PC-9 (cell line): ENCODE measurements at regions not wholly inside any gene's neighbourhood (a gene's known extent, or its start where the extent isn't known, plus 50 kb on each side); places are given as distances from the start of the nearest gene placed in this dataset.
"Not testable (repeated sequence)": the region's sequence is repeated elsewhere in the genome, so short reads cannot be mapped to it uniquely, and the experiment has no call there.

Experiments
- BruUV-seq: library from RNA; stranded (reverse); fragments of 400-500 nt; replicated peaks from 2 replicates; lab custom pipeline; 2021; lab: Mats Ljungman, UMichigan
- CTCF ChIA-PET: fragments of 300-600 bp; sonication (Branson Sonifier 250); formaldehyde crosslinking; loops from one replicate; lab custom pipeline; 2022; ENCODE audit warnings: antibody characterized with exemption; lab: Charles Lee
- POLR2A ChIA-PET: fragments of 300-600 bp; sonication (Branson Sonifier 250); formaldehyde crosslinking; loops from one replicate; lab custom pipeline; 2022; ENCODE audit warnings: antibody characterized with exemption; ENCODE audit not compliant: unreplicated experiment; lab: Charles Lee
- DNase-seq, 2 experiments: peaks; one replicate each; pipeline versions ENCODE4 v3.0.0 to v3.0.0-alpha.2; 2015 to 2022; ENCODE audit warnings: mixed read lengths in 1 of 2
- H2AFZ ChIP-seq: fragments of 200-600 bp; sonication (generic); 2 replicates; pipeline ENCODE4 v1.8.1; 2017; ENCODE audit warnings: antibody characterized with exemption
- H3F3A ChIP-seq: fragments of 200-600 bp; sonication (generic); 2 replicates; pipeline ENCODE4 v1.8.1; 2017; ENCODE audit warnings: antibody characterized with exemption, mild to moderate bottlenecking, low read depth; ENCODE audit not compliant: insufficient read depth
- H3K27ac ChIP-seq: fragments of 200-600 bp; sonication (generic); 2 replicates; pipeline ENCODE4 v1.6.1; 2016; ENCODE audit warnings: mixed run types
- H3K27me3 ChIP-seq: fragments of 200-600 bp; sonication (generic); 2 replicates; pipeline ENCODE4 v1.6.1; 2016; ENCODE audit warnings: low read depth, mixed run types; ENCODE audit not compliant: insufficient read depth
- H3K36me3 ChIP-seq: fragments of 200-600 bp; sonication (generic); 2 replicates; pipeline ENCODE4 v1.6.1; 2016; ENCODE audit warnings: low read depth, mixed run types
- H3K4me1 ChIP-seq: fragments of 200-600 bp; sonication (generic); replicated peaks from 2 replicates; pipeline ENCODE4 v1.6.1; 2016; ENCODE audit warnings: mixed run types; ENCODE audit not compliant: insufficient read depth
- H3K4me2 ChIP-seq: fragments of 200-600 bp; sonication (generic); 2 replicates; pipeline ENCODE4 v1.6.1; 2017; ENCODE audit warnings: mixed run types
- H3K4me3 ChIP-seq: fragments of 200-600 bp; sonication (generic); 2 replicates; pipeline ENCODE4 v1.6.1; 2016; ENCODE audit warnings: mixed run types
- H3K79me2 ChIP-seq: fragments of 200-600 bp; sonication (generic); 2 replicates; pipeline ENCODE4 v1.6.1; 2017; ENCODE audit warnings: low read depth, mixed run types
- H3K9me2 ChIP-seq: fragments of 200-600 bp; sonication (generic); 2 replicates; pipeline ENCODE4 v1.8.1; 2017; ENCODE audit warnings: mild to moderate bottlenecking; ENCODE audit not compliant: insufficient read depth
- H3K9me3 ChIP-seq: fragments of 200-600 bp; sonication (generic); 2 replicates; pipeline ENCODE4 v1.8.1; 2016; ENCODE audit warnings: low read depth; ENCODE audit not compliant: insufficient read depth
- H4K20me1 ChIP-seq: fragments of 200-600 bp; sonication (generic); 2 replicates; pipeline ENCODE4 v1.8.1; 2017; ENCODE audit not compliant: insufficient read depth
- CTCF ChIP-seq: fragments of 200-600 bp; sonication (generic); conservative IDR thresholded peaks from 2 replicates; pipeline ENCODE4 v1.6.1; 2017; ENCODE audit warnings: mixed run types, antibody characterized with exemption, mild to moderate bottlenecking, moderate library complexity
- EZH2 ChIP-seq: fragments of 200-600 bp; sonication (generic); IDR thresholded peaks from 2 replicates; pipeline ENCODE4 v1.8.0; 2017; ENCODE audit warnings: antibody characterized with exemption, low read depth
- intact Hi-C: fragments of 100-400 bp; cut with micrococcal nuclease; formaldehyde crosslinking; loops from one replicate; pipeline ENCODE4 v1.10.0; 2022; ENCODE audit not compliant: unreplicated experiment

- no peak for DNase-seq
- CTCF ChIA-PET: no interaction called here
- peaks cover under 1% of the 10 kb centered on the region; the same call in 1 of the 2 replicates for H3F3A ChIP-seq
- no peaks in the 10 kb centered on the region for H3K79me2 ChIP-seq
- no peak overlapping the region for H3K4me2 ChIP-seq
- H3K36me3 ChIP-seq: no peaks in the 10 kb centered on the region
- no peaks in the 10 kb centered on the region for H3K9me3 ChIP-seq
- H2AFZ ChIP-seq: no peak overlapping the region
- TF ChIP-seq CTCF: no peak
- TF ChIP-seq EZH2: no peak
- no peaks in the 10 kb centered on the region for H3K9me2 ChIP-seq
- POLR2A ChIA-PET: no interaction called here
- H3K27me3 ChIP-seq: no peaks in the 10 kb centered on the region
- no peak overlapping the region for H3K27ac ChIP-seq
- H4K20me1 ChIP-seq: no peaks in the 10 kb centered on the region
- intact Hi-C loops: no loop called here
- no peak overlapping the region for H3K4me3 ChIP-seq
- no TSS peak for BruUV-seq
- H3K4me1 ChIP-seq: peaks cover 1% of the 10 kb centered on the region
These were observed 218.8 kb upstream of the HES1 start for GRCh38 chr3:193917158-193917557.

GRCh38 chr3:193921465-193921864 is 214.5 kb upstream of the HES1 start:
- Histone ChIP-seq H3K79me2 (no peaks in the 10 kb centered on the region), H3K27me3 (no peaks in the 10 kb centered on the region), H3F3A (no peaks in the 10 kb centered on the region), H3K4me1 (no peaks in the 10 kb centered on the region), H3K4me2 (no peak overlapping the region), H3K36me3 (no peaks in the 10 kb centered on the region), H3K27ac (no peak overlapping the region), H3K9me3 (peaks cover 14% of the 10 kb centered on the region), H3K4me3 (no peak overlapping the region), H3K9me2 (no peaks in the 10 kb centered on the region), H2AFZ (no peak overlapping the region), H4K20me1 (no peaks in the 10 kb centered on the region)
- no TSS peak for BruUV-seq
- POLR2A ChIA-PET: no interaction called here
- no peak for DNase-seq
- CTCF ChIA-PET: interaction anchor here (0.6 kb wide), 1 partner anchor 145 kb away, joined by 4 read pairs; no protein-coding TSS in a partner anchor
- TF ChIP-seq CTCF (no peak), EZH2 (no peak)
- intact Hi-C loops: no loop called here

GRCh38 chr3:193922034-193922774 is 213.7 kb upstream of the HES1 start:
- BruUV-seq: no TSS peak
- H3K27ac ChIP-seq: no peak overlapping the region
- no peak overlapping the region for H2AFZ ChIP-seq
- H3F3A ChIP-seq: no peaks in the 10 kb centered on the region
- no peaks in the 10 kb centered on the region for H4K20me1 ChIP-seq
- H3K4me2 ChIP-seq: no peak overlapping the region
- no peaks in the 10 kb centered on the region for H3K36me3 ChIP-seq
- DNase-seq: no peak
- TF ChIP-seq EZH2 (no peak), CTCF (no peak)
- H3K4me3 ChIP-seq: no peak overlapping the region
- POLR2A ChIA-PET: no interaction called here
- no peaks in the 10 kb centered on the region for H3K4me1 ChIP-seq
- H3K9me3 ChIP-seq: peaks cover 14% of the 10 kb centered on the region
- CTCF ChIA-PET: interaction anchor here (0.6 kb wide), 1 partner anchor 146 kb away, joined by 4 read pairs; no protein-coding TSS in a partner anchor
- H3K27me3 ChIP-seq: no peaks in the 10 kb centered on the region
- intact Hi-C loops: no loop called here
- H3K9me2 ChIP-seq: no peaks in the 10 kb centered on the region
- no peaks in the 10 kb centered on the region for H3K79me2 ChIP-seq

- H3K9me2 ChIP-seq, POLR2A ChIA-PET, intact Hi-C loops, CTCF ChIA-PET, BruUV-seq, H3K36me3 ChIP-seq, H3K27me3 ChIP-seq, DNase-seq, H3K4me3 ChIP-seq, H3K27ac ChIP-seq, H2AFZ ChIP-seq, H3K79me2 ChIP-seq, H4K20me1 ChIP-seq, H3K4me2 ChIP-seq: not testable (repeated sequence)
- Histone ChIP-seq H3K4me1 (peaks cover 14% of the 10 kb centered on the region), H3F3A (peaks cover 11% of the 10 kb centered on the region; the same call in 1 of the 2 replicates), H3K9me3 (peaks cover 14% of the 10 kb centered on the region)
These were observed 212.0 kb upstream of the HES1 start for GRCh38 chr3:193923958-193924357.

- H3K27ac ChIP-seq, BruUV-seq, H3K9me2 ChIP-seq, H3K4me3 ChIP-seq, H2AFZ ChIP-seq, CTCF ChIA-PET, H3K27me3 ChIP-seq, H4K20me1 ChIP-seq, DNase-seq, H3K79me2 ChIP-seq, H3K4me2 ChIP-seq, H3K36me3 ChIP-seq, POLR2A ChIA-PET: not testable (repeated sequence)
- intact Hi-C loops: loop anchor here (5.0 kb wide), 1 partner anchor 206 kb away; no protein-coding TSS in a partner anchor
- Histone ChIP-seq H3K9me3 (peaks cover 14% of the 10 kb centered on the region), H3K4me1 (peaks cover 28% of the 10 kb centered on the region), H3F3A (peaks cover 25% of the 10 kb centered on the region; the same call in 1 of the 2 replicates)
These were observed 209.9 kb upstream of the HES1 start for GRCh38 chr3:193926071-193926470.
